PC-3 (cell line): ENCODE measurements at regions not wholly inside any gene's neighbourhood (a gene's known extent, or its start where the extent isn't known, plus 50 kb on each side); places are given as distances from the start of the nearest gene placed in this dataset.
"Not testable (repeated sequence)": the region's sequence is repeated elsewhere in the genome, so short reads cannot be mapped to it uniquely, and the experiment has no call there.

Source experiments
- ATAC-seq: fragments of 200-7000 bp; cut with Tn5 transposase; 2 replicates; pipeline ENCODE4 v1.9.1; 2020; ENCODE audit warnings: mild to moderate bottlenecking, moderate library complexity
- BruUV-seq: library from RNA; stranded (reverse); fragments of 400-500 nt; replicated peaks from 2 replicates; lab custom pipeline; 2021; lab: Mats Ljungman, UMichigan
- CTCF ChIA-PET: fragments of 300-600 bp; sonication (Branson Sonifier 250); formaldehyde crosslinking; loops from one replicate; lab custom pipeline; 2022; ENCODE audit warnings: antibody characterized with exemption; lab: Charles Lee
- POLR2A ChIA-PET: fragments of 300-600 bp; sonication (Branson Sonifier 250); formaldehyde crosslinking; loops from one replicate; lab custom pipeline; 2022; ENCODE audit warnings: antibody characterized with exemption; ENCODE audit not compliant: unreplicated experiment; lab: Charles Lee
- DNase-seq: peaks from one replicate; pipeline ENCODE4 v3.0.0-alpha.2; 2015
- H2AFZ ChIP-seq: fragments of 300-600 bp; sonication (generic); 2 replicates; pipeline ENCODE4 v1.6.0; 2016; ENCODE audit warnings: antibody characterized with exemption, low read length
- H3F3A ChIP-seq: fragments of 300-600 bp; sonication (generic); one replicate; pipeline ENCODE4 v1.6.0; 2017; ENCODE audit warnings: antibody characterized with exemption, low read length, control low read depth, mild to moderate bottlenecking; ENCODE audit not compliant: unreplicated experiment
- H3K27ac ChIP-seq: fragments of 300-600 bp; sonication (generic); 2 replicates; pipeline ENCODE4 v1.5.1; 2016; ENCODE audit warnings: mild to moderate bottlenecking, low read length
- H3K27me3 ChIP-seq: fragments of 300-600 bp; sonication (generic); 2 replicates; pipeline ENCODE4 v1.6.1; 2016; ENCODE audit warnings: low read length, mixed read lengths
- H3K36me3 ChIP-seq: fragments of 300-600 bp; sonication (generic); 2 replicates; pipeline ENCODE4 v1.6.1; 2016; ENCODE audit warnings: low read depth, mixed run types, low read length, mixed read lengths
- H3K4me1 ChIP-seq: fragments of 300-600 bp; sonication (generic); 2 replicates; pipeline ENCODE4 v1.5.1; 2016; ENCODE audit warnings: low read length; ENCODE audit not compliant: insufficient read depth
- H3K4me2 ChIP-seq: fragments of 300-600 bp; sonication (generic); 2 replicates; pipeline ENCODE4 v1.6.0; 2016; ENCODE audit warnings: low read length
- H3K4me3 ChIP-seq: fragments of 300-600 bp; sonication (generic); 2 replicates; pipeline ENCODE4 v1.5.1; 2016; ENCODE audit warnings: mild to moderate bottlenecking, low read length, mixed read lengths
- H3K79me2 ChIP-seq: fragments of 300-600 bp; sonication (generic); 2 replicates; pipeline ENCODE4 v1.6.1; 2017; ENCODE audit warnings: low read length, mixed read lengths
- H3K9ac ChIP-seq: fragments of 300-600 bp; sonication (generic); 2 replicates; pipeline ENCODE4 v1.6.0; 2016; ENCODE audit warnings: mild to moderate bottlenecking, low read length
- H3K9me2 ChIP-seq: fragments of 300-600 bp; sonication (generic); replicated peaks from 2 replicates; pipeline ENCODE4 v1.6.1; 2016; ENCODE audit warnings: mixed run types, low read length, mixed read lengths
- H3K9me3 ChIP-seq: fragments of 300-600 bp; sonication (generic); 2 replicates; pipeline ENCODE4 v1.6.1; 2016; ENCODE audit warnings: low read length, mixed read lengths
- H4K20me1 ChIP-seq: fragments of 300-600 bp; sonication (generic); 2 replicates; pipeline ENCODE4 v1.6.1; 2016; ENCODE audit warnings: low read length, mixed read lengths
- EZH2 ChIP-seq: fragments of 300-600 bp; sonication (generic); IDR thresholded peaks from one replicate; pipeline ENCODE4 v1.6.1; 2017; ENCODE audit warnings: antibody characterized with exemption, mild to moderate bottlenecking, low read length; ENCODE audit not compliant: unreplicated experiment
- EZH2phosphoT487 ChIP-seq: fragments of 300-600 bp; sonication (generic); IDR thresholded peaks from 2 replicates; pipeline ENCODE4 v1.6.1; 2018; ENCODE audit warnings: mild to moderate bottlenecking, antibody characterized with exemption, low read length, borderline replicate concordance
- intact Hi-C: fragments of 100-400 bp; cut with micrococcal nuclease; formaldehyde crosslinking; loops from 2 replicates; pipeline ENCODE4 v1.9.0; 2023
- TF ChIP-seq, protein P1 (sequence below): fragments of 300-600 bp; sonication (generic); conservative IDR thresholded peaks from 2 replicates; pipeline ENCODE4 v1.5.1; 2017; ENCODE audit warnings: antibody characterized with exemption, low read depth, mild to moderate bottlenecking, low read length

DNA sequence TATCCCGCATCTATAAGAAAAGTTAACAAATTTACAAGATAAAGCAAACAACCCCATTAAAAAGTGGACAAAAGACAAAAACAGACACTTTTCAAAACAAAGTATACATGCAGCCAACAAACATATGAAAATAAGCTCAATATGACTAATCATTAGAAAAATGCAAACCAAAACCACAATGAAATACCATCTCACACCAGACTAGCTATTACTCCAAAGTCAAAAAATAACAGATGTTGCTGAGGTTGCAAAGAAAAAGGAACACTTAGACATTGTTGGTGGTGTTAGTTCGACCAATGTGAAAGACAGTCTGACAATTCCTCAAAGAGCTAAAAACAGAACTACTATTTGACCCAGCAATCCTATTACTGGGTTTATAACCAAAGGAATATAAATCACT lies 968.6 kb upstream of the USP15 start:
- BruUV-seq = no TSS peak
- H3K9ac ChIP-seq = no peak overlapping the region
- H2AFZ ChIP-seq = no peak overlapping the region
- no peak for ATAC-seq
- POLR2A ChIA-PET = no interaction called here
- TF ChIP-seq, protein P1, sequence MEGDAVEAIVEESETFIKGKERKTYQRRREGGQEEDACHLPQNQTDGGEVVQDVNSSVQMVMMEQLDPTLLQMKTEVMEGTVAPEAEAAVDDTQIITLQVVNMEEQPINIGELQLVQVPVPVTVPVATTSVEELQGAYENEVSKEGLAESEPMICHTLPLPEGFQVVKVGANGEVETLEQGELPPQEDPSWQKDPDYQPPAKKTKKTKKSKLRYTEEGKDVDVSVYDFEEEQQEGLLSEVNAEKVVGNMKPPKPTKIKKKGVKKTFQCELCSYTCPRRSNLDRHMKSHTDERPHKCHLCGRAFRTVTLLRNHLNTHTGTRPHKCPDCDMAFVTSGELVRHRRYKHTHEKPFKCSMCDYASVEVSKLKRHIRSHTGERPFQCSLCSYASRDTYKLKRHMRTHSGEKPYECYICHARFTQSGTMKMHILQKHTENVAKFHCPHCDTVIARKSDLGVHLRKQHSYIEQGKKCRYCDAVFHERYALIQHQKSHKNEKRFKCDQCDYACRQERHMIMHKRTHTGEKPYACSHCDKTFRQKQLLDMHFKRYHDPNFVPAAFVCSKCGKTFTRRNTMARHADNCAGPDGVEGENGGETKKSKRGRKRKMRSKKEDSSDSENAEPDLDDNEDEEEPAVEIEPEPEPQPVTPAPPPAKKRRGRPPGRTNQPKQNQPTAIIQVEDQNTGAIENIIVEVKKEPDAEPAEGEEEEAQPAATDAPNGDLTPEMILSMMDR = no peak
- TF ChIP-seq EZH2phosphoT487 (no peak), EZH2 (no peak)
- CTCF ChIA-PET = interaction anchor here (0.6 kb wide), 1 partner anchor 984 kb away, joined by 3 read pairs; no protein-coding TSS in a partner anchor
- no peaks in the 10 kb centered on the region for H3K27me3 ChIP-seq
- H3K9me3 ChIP-seq = 0 out of 2 replicates have a peak, but pooled peaks cover 12% of the 10 kb centered on the region
- no peaks in the 10 kb centered on the region; the same call in 1 of the 2 replicates for H3K36me3 ChIP-seq
- intact Hi-C loops = no loop called here
- H3K9me2 ChIP-seq = no peaks in the 10 kb centered on the region
- no peaks in the 10 kb centered on the region for H3K79me2 ChIP-seq
- no peak overlapping the region for H3K27ac ChIP-seq
- no peak overlapping the region for H3K4me3 ChIP-seq
- peak; percentile 24 for DNase-seq
- no peaks in the 10 kb centered on the region for H4K20me1 ChIP-seq
- H3K4me2 ChIP-seq = no peak overlapping the region
- no peaks in the 10 kb centered on the region for H3K4me1 ChIP-seq
- H3F3A ChIP-seq = no peaks in the 10 kb centered on the region

DNA sequence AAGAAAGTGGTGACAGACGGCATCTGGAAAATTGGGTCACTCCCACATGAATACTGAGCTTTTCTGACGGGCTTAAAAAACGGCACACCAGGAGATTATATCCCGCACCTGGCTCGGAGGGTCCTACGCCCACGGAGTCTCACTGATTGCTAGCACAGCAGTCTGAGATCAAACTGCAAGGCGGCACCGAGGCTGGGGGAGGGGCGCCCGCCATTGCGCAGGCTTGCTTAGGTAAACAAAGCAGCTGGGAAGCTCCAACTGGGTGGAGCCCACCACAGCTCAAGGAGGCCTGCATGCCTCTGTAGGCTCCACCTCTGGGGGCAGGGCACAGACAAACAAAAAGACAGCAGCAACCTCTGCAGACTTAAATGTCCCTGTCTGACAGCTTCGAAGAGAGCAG lies 966.2 kb upstream of the USP15 start:
- H3K4me3 ChIP-seq, H3K79me2 ChIP-seq, H3K9me2 ChIP-seq, H3K9ac ChIP-seq, H3K4me1 ChIP-seq, H3K9me3 ChIP-seq, CTCF ChIA-PET, intact Hi-C loops, ATAC-seq, H3K4me2 ChIP-seq, BruUV-seq, H4K20me1 ChIP-seq, DNase-seq, H3F3A ChIP-seq, H3K27me3 ChIP-seq, POLR2A ChIA-PET, H2AFZ ChIP-seq, H3K27ac ChIP-seq, H3K36me3 ChIP-seq: not testable (repeated sequence)

DNA sequence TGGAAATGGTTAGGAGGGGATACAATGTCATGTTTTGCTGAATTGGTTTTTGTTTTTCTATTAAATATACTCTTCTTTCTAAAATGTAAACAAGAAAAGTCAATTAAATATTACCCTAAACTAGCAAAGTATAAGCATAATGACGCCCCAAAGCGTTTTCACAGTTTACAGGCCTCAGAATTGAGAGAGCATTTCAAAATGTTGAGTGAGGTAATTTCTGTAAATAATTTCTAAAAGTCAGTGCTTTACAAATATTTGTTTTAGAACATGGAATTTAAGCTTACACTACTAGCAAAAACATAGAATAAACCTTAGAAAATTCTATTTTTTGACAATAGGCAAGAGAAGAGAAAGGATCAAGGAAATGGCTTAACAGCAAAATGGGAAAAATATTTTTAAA lies 958.4 kb upstream of the USP15 start:
- Histone ChIP-seq H4K20me1 (no peaks in the 10 kb centered on the region), H2AFZ (no peak overlapping the region), H3K9me2 (no peaks in the 10 kb centered on the region), H3K9me3 (no peaks in the 10 kb centered on the region), H3K4me3 (no peak overlapping the region), H3K79me2 (no peaks in the 10 kb centered on the region), H3K27me3 (no peaks in the 10 kb centered on the region), H3K4me1 (no peaks in the 10 kb centered on the region), H3F3A (no peaks in the 10 kb centered on the region), H3K36me3 (no peaks in the 10 kb centered on the region), H3K4me2 (no peak overlapping the region), H3K9ac (no peak overlapping the region), H3K27ac (no peak overlapping the region)
- ATAC-seq (no peak), DNase-seq (no peak)
- TF ChIP-seq, protein P1 = no peak
- TF ChIP-seq EZH2phosphoT487 (no peak), EZH2 (no peak)
- ChIA-PET CTCF (no interaction called here), POLR2A (no interaction called here)
- intact Hi-C loops = no loop called here
- BruUV-seq = no TSS peak
